ELF-1 (cell line): ENCODE measurements at regions not wholly inside any gene's neighbourhood (a gene's known extent, or its start where the extent isn't known, plus 50 kb on each side); places are given as distances from the start of the nearest gene placed in this dataset.
"Not testable (repeated sequence)": the region's sequence is repeated elsewhere in the genome, so short reads cannot be mapped to it uniquely, and the experiment has no call there.

Experiments used
- DNase-seq: peaks from one replicate; pipeline ENCODE4 v3.0.0-alpha.2; 2016; ENCODE audit warnings: low read depth, low spot score

- DNase-seq, result no peak
Observed at GRCh38 chr9:96064826-96065481, 189.5 kb downstream of the ERCC6L2 start.

GRCh38 chr9:96062854-96063253, 187.4 kb downstream of the ERCC6L2 start:
- peak; percentile 69 for DNase-seq

GRCh38 chr9:96062031-96062430, 186.5 kb downstream of the ERCC6L2 start:
- DNase-seq, result no peak

GRCh38 chr9:96061293-96061987, 185.9 kb downstream of the ERCC6L2 start:
- DNase-seq, result peak; percentile 46

GRCh38 chr9:96058218-96058617, 182.7 kb downstream of the ERCC6L2 start:
- DNase-seq, result no peak

- DNase-seq, result no peak
Observed at GRCh38 chr9:96057155-96057554, 181.7 kb downstream of the ERCC6L2 start.

GRCh38 chr9:96056226-96056625, 180.7 kb downstream of the ERCC6L2 start:
- DNase-seq, result no peak

GRCh38 chr9:96054248-96054647, 178.8 kb downstream of the ERCC6L2 start:
- not testable (repeated sequence) for DNase-seq

- no peak for DNase-seq
Observed at GRCh38 chr9:96052686-96053085, 177.2 kb downstream of the ERCC6L2 start.

- DNase-seq, result no peak
Observed at GRCh38 chr9:96051423-96051822, 175.9 kb downstream of the ERCC6L2 start.

- no peak for DNase-seq
Observed at GRCh38 chr9:96050861-96051155, 175.3 kb downstream of the ERCC6L2 start.

- DNase-seq, result no peak
Observed at GRCh38 chr9:96050048-96050860, 174.8 kb downstream of the ERCC6L2 start.

GRCh38 chr9:96048956-96049831, 173.7 kb downstream of the ERCC6L2 start:
- DNase-seq, result no peak

- DNase-seq, result peak; percentile 33
Observed at GRCh38 chr9:96048104-96048955, 172.8 kb downstream of the ERCC6L2 start.

- DNase-seq, result peak; percentile 19
Observed at GRCh38 chr9:96047741-96048103, 172.2 kb downstream of the ERCC6L2 start.

- no peak for DNase-seq
Observed at GRCh38 chr9:96047116-96047639, 171.7 kb downstream of the ERCC6L2 start.

GRCh38 chr9:96045811-96046210, 170.3 kb downstream of the ERCC6L2 start:
- DNase-seq, result no peak

- DNase-seq, result no peak
Observed at GRCh38 chr9:96044401-96044800, 168.9 kb downstream of the ERCC6L2 start.

- peak; percentile 44 for DNase-seq
Observed at GRCh38 chr9:96040591-96041461, 165.3 kb downstream of the ERCC6L2 start.

- no peak for DNase-seq
Observed at GRCh38 chr9:96038914-96039313, 163.4 kb downstream of the ERCC6L2 start.
